ENCODE measurements at regions not wholly inside any gene's neighbourhood (a gene's known extent, or its start where the extent isn't known, plus 50 kb on each side); places are given as distances from the start of the nearest gene placed in this dataset.
A peak's percentile ranks its signal among the peaks of the same experiment; 100 is the strongest.

- no peak for TF ChIP-seq Cebpa-rat (IDR thresholded peaks at IDR 0.05)
- Histone ChIP-seq H3K27ac (no peak overlapping the region), H3K9me3 (peaks cover 24% of the 10 kb centered on the region), H3K4me3 (no peak overlapping the region), H3K4me2 (no peak overlapping the region), H3K9ac (no peak overlapping the region), H3K27me3 (no peaks in the 10 kb centered on the region), H3K36me3 (no peaks in the 10 kb centered on the region), H3K4me1 (peaks cover 10% of the 10 kb centered on the region), H4K20me1 (no peaks in the 10 kb centered on the region)
Measured at GRCh38 chr11:12315024-12315423, 62.3 kb upstream of the PARVA start.

GRCh38 chr11:12316432-12316831 lies 60.9 kb upstream of the PARVA start:
- H3K9ac ChIP-seq, result no peak overlapping the region
- H3K4me1 ChIP-seq, result peaks cover 11% of the 10 kb centered on the region
- H4K20me1 ChIP-seq, result no peaks in the 10 kb centered on the region
- peaks cover 24% of the 10 kb centered on the region for H3K9me3 ChIP-seq
- no peak overlapping the region for H3K27ac ChIP-seq
- H3K27me3 ChIP-seq, result no peaks in the 10 kb centered on the region
- H3K4me2 ChIP-seq, result no peak overlapping the region
- H3K4me3 ChIP-seq, result no peak overlapping the region
- no peaks in the 10 kb centered on the region for H3K36me3 ChIP-seq
- TF ChIP-seq Cebpa-rat (IDR thresholded peaks at IDR 0.05), result no peak

GRCh38 chr11:12318791-12319438 lies 58.5 kb upstream of the PARVA start:
- Histone ChIP-seq H3K4me1 (peaks cover 11% of the 10 kb centered on the region), H3K4me3 (no peak overlapping the region), H3K27ac (no peak overlapping the region), H3K4me2 (peak overlapping the region; percentile 43; the same call in 1 of the 2 replicates), H4K20me1 (no peaks in the 10 kb centered on the region), H3K27me3 (no peaks in the 10 kb centered on the region), H3K9me3 (peaks cover 24% of the 10 kb centered on the region), H3K9ac (no peak overlapping the region), H3K36me3 (no peaks in the 10 kb centered on the region)
- TF ChIP-seq Cebpa-rat (IDR thresholded peaks at IDR 0.05), result no peak

GRCh38 chr11:12319461-12319951 lies 57.9 kb upstream of the PARVA start:
- Histone ChIP-seq H3K4me1 (peaks cover 11% of the 10 kb centered on the region), H3K36me3 (no peaks in the 10 kb centered on the region), H3K4me3 (no peak overlapping the region), H3K9me3 (peaks cover 24% of the 10 kb centered on the region), H3K27ac (no peak overlapping the region), H3K9ac (no peak overlapping the region), H4K20me1 (no peaks in the 10 kb centered on the region), H3K4me2 (peak overlapping the region; percentile 43), H3K27me3 (no peaks in the 10 kb centered on the region)
- TF ChIP-seq Cebpa-rat (IDR thresholded peaks at IDR 0.05), result no peak

- no peaks in the 10 kb centered on the region for H3K27me3 ChIP-seq
- no peaks in the 10 kb centered on the region for H4K20me1 ChIP-seq
- peaks cover 21% of the 10 kb centered on the region for H3K9me3 ChIP-seq
- no peak overlapping the region for H3K9ac ChIP-seq
- H3K27ac ChIP-seq, result no peak overlapping the region
- no peak for TF ChIP-seq Cebpa-rat (IDR thresholded peaks at IDR 0.05)
- H3K4me1 ChIP-seq, result peaks cover 11% of the 10 kb centered on the region
- H3K4me3 ChIP-seq, result no peak overlapping the region
- H3K36me3 ChIP-seq, result no peaks in the 10 kb centered on the region
- H3K4me2 ChIP-seq, result peak overlapping the region; percentile 43
Measured at GRCh38 chr11:12319988-12320387, 57.4 kb upstream of the PARVA start.

GRCh38 chr11:12321217-12321937 lies 56.0 kb upstream of the PARVA start:
- H3K9me3 ChIP-seq, result peaks cover 13% of the 10 kb centered on the region
- H4K20me1 ChIP-seq, result no peaks in the 10 kb centered on the region
- H3K36me3 ChIP-seq, result no peaks in the 10 kb centered on the region
- H3K9ac ChIP-seq, result no peak overlapping the region
- H3K4me3 ChIP-seq, result no peak overlapping the region
- H3K27ac ChIP-seq, result no peak overlapping the region
- H3K27me3 ChIP-seq, result no peaks in the 10 kb centered on the region
- TF ChIP-seq Cebpa-rat (IDR thresholded peaks at IDR 0.05), result no peak
- peak overlapping the region; percentile 14; the same call in 1 of the 2 replicates for H3K4me2 ChIP-seq
- peaks cover 11% of the 10 kb centered on the region for H3K4me1 ChIP-seq

GRCh38 chr11:12324585-12324984 lies 52.8 kb upstream of the PARVA start:
- no peaks in the 10 kb centered on the region for H3K27me3 ChIP-seq
- no peak overlapping the region for H3K4me2 ChIP-seq
- H3K4me3 ChIP-seq, result no peak overlapping the region
- H4K20me1 ChIP-seq, result no peaks in the 10 kb centered on the region
- H3K4me1 ChIP-seq, result peaks cover 6% of the 10 kb centered on the region
- H3K27ac ChIP-seq, result no peak overlapping the region
- no peak overlapping the region for H3K9ac ChIP-seq
- no peaks in the 10 kb centered on the region for H3K9me3 ChIP-seq
- H3K36me3 ChIP-seq, result no peaks in the 10 kb centered on the region
- no peak for TF ChIP-seq Cebpa-rat (IDR thresholded peaks at IDR 0.05)
